ENCODE measurements at regions not wholly inside any gene's neighbourhood (a gene's known extent, or its start where the extent isn't known, plus 50 kb on each side); places are given as distances from the start of the nearest gene placed in this dataset.

GRCh38 chr2:235300368-235301201 lies 193.3 kb upstream of the AGAP1 start:
- no peak for TF ChIP-seq SIN3A (IDR thresholded peaks at IDR 0.05; ENCODE audit: borderline replicate concordance, insufficient read depth, low read depth, low read length)
- no peak for TF ChIP-seq CTCF (IDR thresholded peaks at IDR 0.05)
